ENCODE measurements at regions not wholly inside any gene's neighbourhood (a gene's known extent, or its start where the extent isn't known, plus 50 kb on each side); places are given as distances from the start of the nearest gene placed in this dataset.

DNA sequence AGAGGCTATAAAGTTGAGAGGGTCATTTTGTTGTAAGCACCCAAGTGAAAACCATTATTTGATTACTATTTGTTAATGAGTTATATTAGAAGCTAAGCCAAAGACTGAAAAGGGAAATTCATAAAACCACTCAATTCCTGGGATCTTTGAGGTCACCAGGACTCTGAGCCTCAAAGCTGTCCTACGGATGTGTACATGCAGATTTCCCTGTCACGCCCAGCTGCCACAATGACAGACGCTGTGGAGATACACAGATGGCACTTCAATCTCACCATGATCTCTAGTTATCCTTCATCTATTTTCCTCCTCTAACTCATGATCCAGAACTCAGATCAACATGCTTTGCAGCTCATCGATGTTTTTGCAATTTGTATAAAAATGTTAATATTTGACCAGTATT, 403.5 kb upstream of the MIR17HG start:
- in situ Hi-C loops (cut with MboI) (no loop called here), intact Hi-C loops (cut with micrococcal nuclease) (no loop called here)
- TF ChIP-seq, protein P1, sequence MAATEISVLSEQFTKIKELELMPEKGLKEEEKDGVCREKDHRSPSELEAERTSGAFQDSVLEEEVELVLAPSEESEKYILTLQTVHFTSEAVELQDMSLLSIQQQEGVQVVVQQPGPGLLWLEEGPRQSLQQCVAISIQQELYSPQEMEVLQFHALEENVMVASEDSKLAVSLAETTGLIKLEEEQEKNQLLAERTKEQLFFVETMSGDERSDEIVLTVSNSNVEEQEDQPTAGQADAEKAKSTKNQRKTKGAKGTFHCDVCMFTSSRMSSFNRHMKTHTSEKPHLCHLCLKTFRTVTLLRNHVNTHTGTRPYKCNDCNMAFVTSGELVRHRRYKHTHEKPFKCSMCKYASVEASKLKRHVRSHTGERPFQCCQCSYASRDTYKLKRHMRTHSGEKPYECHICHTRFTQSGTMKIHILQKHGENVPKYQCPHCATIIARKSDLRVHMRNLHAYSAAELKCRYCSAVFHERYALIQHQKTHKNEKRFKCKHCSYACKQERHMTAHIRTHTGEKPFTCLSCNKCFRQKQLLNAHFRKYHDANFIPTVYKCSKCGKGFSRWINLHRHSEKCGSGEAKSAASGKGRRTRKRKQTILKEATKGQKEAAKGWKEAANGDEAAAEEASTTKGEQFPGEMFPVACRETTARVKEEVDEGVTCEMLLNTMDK (IDR thresholded peaks at IDR 0.05; ENCODE audit: borderline replicate concordance, insufficient read depth, low read depth, low read length, poor library complexity, severe bottlenecking): no peak
- TF ChIP-seq SIX5 (IDR thresholded peaks at IDR 0.05; ENCODE audit: borderline replicate concordance in 1 of 2, insufficient read depth in 1 of 2, low read depth in 1 of 2, low read length in 2 of 2) (no peak), TRIM28 (IDR thresholded peaks at IDR 0.05) (no peak), JUN (IDR thresholded peaks at IDR 0.05; ENCODE audit: borderline replicate concordance, low read depth, low read length) (no peak), JUN (CRISPR knock-in tag; IDR thresholded peaks at IDR 0.05; ENCODE audit: borderline replicate concordance) (no peak), HIVEP1 (CRISPR knock-in tag; IDR thresholded peaks at IDR 0.05) (no peak), SETDB1 (IDR thresholded peaks at IDR 0.05; ENCODE audit: low read length) (no peak), KHSRP (IDR thresholded peaks at IDR 0.05) (no peak), LCOR (CRISPR knock-in tag; IDR thresholded peaks at IDR 0.05) (no peak)
- TF ChIP-seq, protein P2, sequence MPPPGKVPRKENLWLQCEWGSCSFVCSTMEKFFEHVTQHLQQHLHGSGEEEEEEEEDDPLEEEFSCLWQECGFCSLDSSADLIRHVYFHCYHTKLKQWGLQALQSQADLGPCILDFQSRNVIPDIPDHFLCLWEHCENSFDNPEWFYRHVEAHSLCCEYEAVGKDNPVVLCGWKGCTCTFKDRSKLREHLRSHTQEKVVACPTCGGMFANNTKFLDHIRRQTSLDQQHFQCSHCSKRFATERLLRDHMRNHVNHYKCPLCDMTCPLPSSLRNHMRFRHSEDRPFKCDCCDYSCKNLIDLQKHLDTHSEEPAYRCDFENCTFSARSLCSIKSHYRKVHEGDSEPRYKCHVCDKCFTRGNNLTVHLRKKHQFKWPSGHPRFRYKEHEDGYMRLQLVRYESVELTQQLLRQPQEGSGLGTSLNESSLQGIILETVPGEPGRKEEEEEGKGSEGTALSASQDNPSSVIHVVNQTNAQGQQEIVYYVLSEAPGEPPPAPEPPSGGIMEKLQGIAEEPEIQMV (tag; conservative IDR thresholded peaks at IDR 0.05; ENCODE audit: low read depth): no peak
- POLR2A ChIA-PET: no interaction called here
- Histone ChIP-seq H3K9me1 (ENCODE audit: control insufficient read depth, insufficient read depth, low read length) (no peaks in the 10 kb centered on the region), H3K4me3 (no peak overlapping the region), H2AFZ (ENCODE audit: low read depth, low read length) (no peak overlapping the region), H3K9ac (ENCODE audit: insufficient read depth in 1 of 2, low read depth in 2 of 2, low read length in 2 of 2) (no peak overlapping the region), H3K4me1 (replicated peaks in 1 of 2; ENCODE audit: control insufficient read depth in 2 of 2, insufficient read depth in 2 of 2, low read length in 2 of 2) (no peaks in the 10 kb centered on the region), H3K9me3 (replicated peaks; ENCODE audit: control insufficient read depth, insufficient read depth, low read depth, low read length) (no peaks in the 10 kb centered on the region), H3K4me2 (ENCODE audit: insufficient read depth, low read length) (no peak overlapping the region), H3K27me3 (ENCODE audit: control insufficient read depth in 2 of 2, insufficient read depth in 2 of 2, low read length in 2 of 2) (no peaks in the 10 kb centered on the region), H3K27ac (ENCODE audit: extremely low read depth, low read depth, low read length) (no peak overlapping the region), H3K36me3 (ENCODE audit: control insufficient read depth, insufficient read depth, low read length) (no peaks in the 10 kb centered on the region), H3K79me2 (ENCODE audit: control insufficient read depth, insufficient read depth, low read length) (no peaks in the 10 kb centered on the region), H4K20me1 (replicated peaks; ENCODE audit: control insufficient read depth, insufficient read depth, low read length) (no peaks in the 10 kb centered on the region)
- CTCF ChIA-PET (ENCODE audit: low intra/inter-chr PET ratio): interaction anchor here (0.7 kb wide), 1 partner anchor 368 kb away, joined by 3 read pairs; no protein-coding TSS in a partner anchor
- ATAC-seq: peak; percentile 37; the same call in 2 of the 3 replicates
- no TSS peak for BruUV-seq (replicated peaks)
- DNase-seq (ENCODE audit: extremely low read depth in 1 of 4, low spot score in 3 of 4): no peak
- FAIRE-seq: no peak
- 0% methylated on average over 4 of the region's 4 CpGs for WGBS (ENCODE audit: insufficient coverage, low coverage, missing lambda C conversion rate)

All from K562 (cell line).